GM18909 (cell line): ENCODE measurements at regions not wholly inside any gene's neighbourhood (a gene's known extent, or its start where the extent isn't known, plus 50 kb on each side); places are given as distances from the start of the nearest gene placed in this dataset.

Experiments used
- ATAC-seq: cut with Tn5 transposase; IDR thresholded peaks from one replicate; pipeline ENCODE4 v1.9.1; 2021; ENCODE audit warnings: mild to moderate bottlenecking; ENCODE audit not compliant: unreplicated experiment, poor library complexity

- ATAC-seq = no peak
These were observed 307.4 kb upstream of the B3GAT1 start for GRCh38 chr11:134719397-134719796.

DNA sequence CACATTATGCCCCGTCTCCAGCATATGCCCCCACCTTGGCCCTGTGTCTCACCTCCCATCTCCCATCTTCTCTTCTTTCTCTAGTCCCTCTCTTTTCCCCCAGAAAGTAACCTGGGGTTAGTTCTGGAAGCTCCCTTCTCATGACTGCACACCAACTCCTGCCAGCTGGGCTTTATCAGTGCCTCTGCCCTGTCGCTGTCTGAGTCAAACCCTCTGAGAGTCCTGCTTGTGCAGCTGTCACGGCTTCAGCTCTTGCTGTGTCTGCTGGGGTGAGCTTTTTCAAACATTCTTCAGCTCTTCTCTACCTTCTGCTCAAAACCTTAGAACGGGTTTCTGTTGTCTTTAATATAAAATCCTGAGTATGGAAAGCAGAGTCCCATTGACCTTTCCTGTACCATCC is 304.5 kb upstream of the B3GAT1 start:
- no peak for ATAC-seq

DNA sequence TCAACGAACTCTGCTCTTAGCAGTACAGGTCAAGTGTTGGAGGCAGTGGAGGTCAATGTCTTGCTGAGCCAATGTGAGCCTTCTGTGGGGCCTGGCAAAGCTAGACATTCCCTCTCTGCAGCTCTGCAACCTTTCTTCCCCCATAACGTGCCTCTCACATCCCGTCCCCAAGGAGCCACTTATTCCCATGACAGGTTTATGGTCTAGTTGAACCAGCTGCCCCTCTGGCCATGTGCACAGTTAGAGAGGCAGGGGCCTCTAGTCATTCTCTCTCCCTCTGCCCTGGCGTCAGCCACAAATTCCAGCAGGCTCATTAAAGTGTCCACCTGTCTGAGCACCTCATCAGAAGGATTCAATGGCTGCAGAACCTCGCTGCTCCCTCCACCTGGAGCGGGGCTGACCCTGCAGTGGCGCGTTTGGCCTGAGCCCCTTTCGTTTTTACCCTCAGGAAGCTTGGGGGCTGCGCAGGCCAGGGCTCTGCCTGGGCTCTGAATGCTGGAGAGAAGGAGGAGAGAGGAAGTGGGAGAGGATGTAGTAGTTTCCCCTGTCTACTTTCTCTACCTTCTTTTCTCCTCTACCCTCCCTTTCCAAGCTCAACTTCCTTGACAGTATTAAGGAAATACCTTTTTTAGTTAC is 302.1 kb upstream of the B3GAT1 start:
- no peak for ATAC-seq

DNA sequence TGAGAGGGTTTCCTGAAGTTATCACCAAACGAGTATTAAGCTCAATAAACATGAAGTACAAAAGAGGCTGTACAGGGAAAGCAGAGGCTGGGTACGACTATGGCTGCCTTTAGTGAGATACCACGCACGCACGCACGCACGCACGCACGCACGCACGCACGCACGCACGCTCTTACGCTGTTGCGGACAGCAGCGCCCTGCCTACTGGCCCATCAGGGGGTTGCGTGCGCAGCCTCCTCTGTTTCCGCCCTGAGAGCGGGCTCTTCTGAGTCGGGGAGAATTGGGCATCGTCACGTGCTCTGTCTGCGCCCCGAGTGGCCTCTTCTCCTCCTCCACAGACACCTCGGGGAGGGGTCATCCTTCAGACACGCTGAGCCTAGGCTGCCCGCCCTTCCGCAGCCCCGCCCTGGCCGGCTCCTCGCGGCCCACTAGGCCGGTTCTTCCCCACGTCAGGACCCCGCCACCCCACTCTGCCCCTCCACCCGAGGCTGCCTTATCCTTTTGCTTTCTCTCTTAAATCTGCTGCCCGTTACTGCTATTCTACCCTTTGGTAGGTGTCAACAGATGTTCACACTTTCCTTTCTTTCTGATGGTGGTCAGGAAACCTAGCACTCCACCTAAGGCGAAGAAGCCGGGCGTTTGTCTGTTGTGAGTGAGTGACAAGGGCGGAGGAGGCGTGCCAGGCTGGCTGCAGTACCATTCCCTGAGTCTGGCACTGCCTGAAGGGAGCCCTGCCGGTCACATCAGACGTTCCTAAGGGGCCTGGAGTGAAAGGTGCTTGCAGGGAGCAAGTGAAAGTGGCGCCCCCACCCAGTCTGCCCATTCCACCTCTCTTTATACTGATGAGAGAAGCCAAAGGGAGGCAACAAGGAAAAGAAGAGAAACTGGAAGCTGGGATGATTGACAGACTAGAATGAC is 300.4 kb upstream of the B3GAT1 start:
- no peak for ATAC-seq

DNA sequence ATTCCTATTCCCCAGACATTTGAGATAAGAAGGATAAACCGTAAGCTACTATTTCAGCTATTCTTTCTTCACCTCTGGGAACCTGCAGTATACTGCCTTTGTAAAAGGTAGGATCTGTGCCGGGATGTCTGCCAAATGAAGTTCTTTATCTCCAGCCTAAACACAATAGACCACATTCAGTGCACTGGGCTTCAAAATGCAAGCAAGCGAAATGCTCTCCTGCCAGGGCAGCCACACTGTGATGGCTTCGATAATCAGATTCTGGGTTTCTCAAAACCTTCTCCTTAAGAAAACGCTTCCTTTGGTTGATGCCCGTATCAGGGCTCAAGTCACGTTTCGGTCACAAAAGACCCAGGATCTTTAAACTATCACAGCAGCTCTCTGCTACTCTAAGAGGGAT is 299.5 kb upstream of the B3GAT1 start:
- ATAC-seq = no peak

DNA sequence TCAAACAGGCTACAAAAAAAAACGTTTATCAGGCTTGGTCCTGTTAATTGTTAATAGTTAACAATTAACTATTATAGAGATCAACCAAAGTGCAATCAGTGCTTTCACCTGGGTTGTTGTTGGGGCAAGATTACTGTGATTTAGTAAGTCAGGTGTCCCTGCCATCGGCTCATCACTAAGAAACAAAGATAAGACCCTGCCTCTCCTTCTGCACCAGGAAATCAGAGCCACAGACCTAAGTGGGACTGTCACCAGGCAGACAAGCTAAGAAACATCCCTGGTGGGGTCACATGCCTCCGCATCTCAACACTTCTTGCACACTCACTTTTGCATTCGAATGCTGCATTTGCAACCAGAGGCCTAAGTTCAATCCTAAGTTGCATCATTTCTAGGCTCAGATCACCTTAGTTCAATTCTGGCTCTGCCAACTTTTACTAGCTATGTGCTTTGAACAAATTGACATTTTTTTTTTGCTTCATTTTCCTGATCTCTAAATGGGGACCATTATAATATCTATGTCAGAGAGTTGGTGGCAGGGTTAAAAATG is 298.9 kb upstream of the B3GAT1 start:
- ATAC-seq = no peak

DNA sequence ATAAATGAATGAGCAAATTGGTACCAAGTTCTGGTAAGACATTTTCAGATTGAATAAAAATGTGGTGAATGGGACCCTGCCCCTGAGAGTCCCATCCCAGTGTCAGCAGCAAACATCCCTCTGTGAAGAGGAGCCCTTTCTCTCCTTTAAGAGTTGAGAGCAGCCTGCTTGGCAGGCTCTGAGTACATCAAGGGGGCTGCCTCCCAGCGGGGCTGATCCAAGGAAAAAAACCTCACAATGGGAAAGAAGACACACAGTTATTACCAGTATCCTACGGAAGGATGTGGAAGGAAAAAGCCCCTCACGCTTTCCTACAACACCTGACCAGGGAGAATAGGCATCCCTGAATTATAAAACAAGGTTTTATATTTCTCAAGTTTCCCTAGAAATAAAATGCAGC is 293.8 kb upstream of the B3GAT1 start:
- no peak for ATAC-seq

DNA sequence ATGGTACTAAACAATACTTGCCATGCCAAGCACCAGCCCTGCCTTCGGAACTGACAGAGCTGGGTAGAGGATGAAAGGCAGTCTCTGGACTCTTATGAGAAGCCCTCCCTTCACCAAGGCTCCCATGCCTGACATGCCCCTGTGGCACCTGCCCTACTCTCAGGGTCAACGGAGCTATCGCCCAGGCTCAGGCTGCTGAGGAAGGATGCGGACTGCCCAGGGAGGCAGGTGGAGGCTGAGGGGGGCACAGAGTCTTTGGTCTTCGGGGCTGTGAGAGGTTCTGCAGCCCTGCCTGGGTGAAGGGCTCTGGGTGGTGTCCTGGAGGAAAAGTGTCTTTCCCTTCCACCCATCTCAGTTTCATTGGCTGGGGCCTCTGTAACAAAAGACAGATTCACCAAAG is 290.8 kb upstream of the B3GAT1 start:
- ATAC-seq = no peak

- no peak for ATAC-seq
These were observed 289.6 kb upstream of the B3GAT1 start for GRCh38 chr11:134701564-134702165.

DNA sequence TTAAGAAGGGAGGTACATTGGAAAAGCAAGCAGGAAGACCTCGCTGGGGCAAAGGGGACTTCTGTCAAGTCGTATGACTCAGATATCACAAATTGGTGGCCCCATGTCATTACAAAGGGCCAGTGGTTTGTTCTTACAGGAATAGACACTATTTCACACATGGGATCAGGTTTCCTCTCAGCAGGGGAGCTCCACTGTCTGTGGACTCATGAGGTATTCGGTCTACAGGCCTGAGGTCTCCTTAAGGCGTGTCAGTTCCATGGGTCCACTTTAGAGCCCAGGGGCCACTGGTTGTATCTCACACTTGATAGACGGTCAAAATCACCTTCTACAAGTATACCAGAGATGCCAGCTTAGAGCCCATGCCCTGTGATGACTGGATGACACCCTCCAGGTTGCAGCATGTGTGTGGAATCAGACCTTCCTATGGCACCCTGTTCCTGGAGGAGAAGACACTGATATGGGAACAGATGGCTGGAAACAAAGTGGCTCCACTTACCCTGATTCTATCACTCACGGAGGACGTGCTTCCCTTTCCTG is 288.1 kb upstream of the B3GAT1 start:
- no peak for ATAC-seq

DNA sequence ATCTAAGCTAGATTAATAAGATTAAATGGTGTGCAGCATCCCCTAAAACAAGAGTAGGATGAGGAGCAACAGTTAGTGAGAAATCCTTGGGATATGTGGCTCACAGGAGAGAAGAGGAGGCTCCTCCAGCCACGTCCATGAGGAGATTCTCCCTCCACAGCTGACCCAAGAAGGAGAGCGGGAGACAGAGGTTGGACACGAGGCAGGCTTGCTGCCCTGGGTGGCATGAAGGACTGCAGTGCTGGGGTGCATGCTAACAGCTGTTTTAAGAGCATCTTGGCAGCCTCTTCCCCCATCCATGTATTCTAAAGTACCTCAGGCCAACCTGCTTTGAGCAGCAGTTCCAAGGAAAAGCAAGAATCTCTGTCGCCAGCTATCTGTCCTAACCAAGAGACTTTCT is 284.4 kb upstream of the B3GAT1 start:
- no peak for ATAC-seq

GRCh38 chr11:134691985-134692384 is 279.9 kb upstream of the B3GAT1 start:
- ATAC-seq = no peak

GRCh38 chr11:134691295-134691873 is 279.3 kb upstream of the B3GAT1 start:
- no peak for ATAC-seq

DNA sequence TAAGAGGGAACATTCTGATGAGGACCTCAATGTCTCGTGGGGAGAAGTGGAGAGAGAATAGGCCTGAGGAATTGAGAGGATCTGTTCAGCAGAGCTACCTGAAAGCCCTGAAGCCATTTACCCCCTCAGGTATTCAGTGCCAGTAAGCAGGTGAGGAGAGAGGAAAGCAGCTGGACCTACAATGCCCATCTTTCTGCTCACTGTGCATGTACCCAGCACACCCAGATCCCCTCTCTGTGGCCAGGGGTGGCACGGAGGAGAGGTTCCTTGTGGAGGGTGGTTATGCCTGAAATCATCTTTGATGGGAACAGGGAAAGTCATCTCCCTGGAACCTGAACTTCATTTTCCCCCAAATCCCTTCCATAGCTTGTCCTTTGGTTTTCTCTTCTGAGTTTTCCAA is 277.8 kb upstream of the B3GAT1 start:
- ATAC-seq = no peak

GRCh38 chr11:134687548-134687947 is 275.5 kb upstream of the B3GAT1 start:
- ATAC-seq = no peak

DNA sequence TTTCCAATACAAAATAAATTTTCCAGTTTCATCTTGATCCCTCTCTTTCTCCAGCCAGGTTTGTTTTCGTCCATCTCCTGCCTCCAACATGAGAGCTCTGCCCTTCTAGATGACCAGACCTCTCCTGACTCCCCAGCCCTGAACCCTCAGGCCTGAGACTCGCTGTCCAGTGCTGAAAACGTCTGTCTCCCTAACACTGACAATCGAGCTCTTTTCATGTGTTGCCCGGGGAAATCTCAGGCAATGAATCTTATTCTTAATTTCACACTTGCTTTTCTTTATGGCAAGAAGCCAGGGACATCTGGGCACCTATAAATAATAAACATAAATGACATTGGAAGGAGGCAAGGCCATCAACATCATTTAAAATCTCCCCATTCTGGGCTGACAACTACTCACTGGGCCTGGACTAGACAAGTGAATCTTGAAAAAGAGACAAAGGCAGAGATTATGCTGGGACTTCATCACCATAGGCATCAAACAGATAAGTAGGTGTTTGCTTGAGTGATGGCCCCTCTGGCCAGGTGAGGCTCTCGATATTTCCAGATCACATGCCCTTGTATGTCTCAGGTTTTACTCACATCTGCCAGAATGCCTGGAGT is 274.5 kb upstream of the B3GAT1 start:
- ATAC-seq = no peak

DNA sequence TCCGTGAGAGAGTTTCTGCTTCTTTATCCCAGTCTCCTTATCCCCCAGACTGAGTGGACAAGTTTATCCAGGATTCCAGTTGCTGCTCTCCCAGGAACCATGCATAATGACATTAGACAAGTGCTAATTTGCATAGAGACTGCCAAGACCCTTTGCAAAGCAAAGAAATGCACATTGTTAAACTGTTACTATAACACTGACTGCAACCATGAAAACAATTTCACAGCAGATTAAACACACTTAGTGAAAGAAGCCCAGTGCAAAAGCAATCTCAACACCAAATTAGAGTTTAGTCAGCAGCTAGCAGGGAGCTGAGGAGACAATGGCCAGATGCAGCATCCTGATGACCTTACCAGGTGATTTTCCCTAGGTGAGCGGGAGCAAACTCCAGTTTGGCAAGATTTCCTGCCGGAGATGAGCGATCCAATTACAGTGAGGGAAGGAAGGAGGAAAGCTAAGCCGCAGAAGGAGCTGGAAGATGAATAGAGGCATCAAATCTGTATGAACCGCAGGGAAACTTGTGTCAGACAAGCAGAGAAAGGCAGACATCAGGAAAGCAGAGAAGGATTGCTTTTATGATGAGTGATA is 273.8 kb upstream of the B3GAT1 start:
- ATAC-seq = no peak

GRCh38 chr11:134684576-134684975 is 272.5 kb upstream of the B3GAT1 start:
- no peak for ATAC-seq

DNA sequence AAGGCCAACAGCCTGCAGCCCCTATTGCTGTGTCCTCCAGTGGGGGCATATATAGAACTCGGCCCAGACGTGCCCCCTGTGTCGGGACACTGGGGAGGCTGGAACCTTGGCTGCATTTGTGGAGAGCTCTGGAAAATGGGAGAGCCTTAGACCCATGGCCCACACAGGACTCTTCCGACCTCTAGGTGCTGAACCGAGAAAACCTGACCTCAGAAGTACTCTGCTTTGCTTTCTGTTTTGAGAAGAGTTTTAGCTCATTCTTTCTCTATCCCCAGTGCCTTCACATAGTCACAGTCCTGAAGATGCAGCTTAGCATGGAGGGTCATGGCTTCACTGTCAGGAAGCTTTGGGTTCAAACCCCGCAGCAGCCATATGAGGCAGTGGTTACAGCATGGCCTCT is 271.8 kb upstream of the B3GAT1 start:
- no peak for ATAC-seq

GRCh38 chr11:134682577-134682976 is 270.5 kb upstream of the B3GAT1 start:
- no peak for ATAC-seq
